Fibroblast of lung (primary cell): ENCODE measurements at regions not wholly inside any gene's neighbourhood (a gene's known extent, or its start where the extent isn't known, plus 50 kb on each side); places are given as distances from the start of the nearest gene placed in this dataset.

ENCODE experiments used
- DNase-seq, 2 donors: peaks; one replicate each; pipeline versions ENCODE4 v3.0.0 to v3.0.0-alpha.2; 2010; ENCODE audit warnings: low read depth in 2 of 2
- H2AFZ ChIP-seq: 2 replicates; pipeline ENCODE4 v1.5.1; 2012; ENCODE audit warnings: low read length, control low read depth, inconsistent platforms
- H3K27ac ChIP-seq: 2 replicates; pipeline ENCODE4 v1.5.1; 2011; ENCODE audit warnings: low read length, control low read depth; ENCODE audit not compliant: insufficient read depth
- H3K27me3 ChIP-seq: 2 replicates; pipeline ENCODE4 v1.5.1; 2011; ENCODE audit warnings: mild to moderate bottlenecking, low read length; ENCODE audit not compliant: control insufficient read depth, insufficient read depth
- H3K36me3 ChIP-seq: 2 replicates; pipeline ENCODE4 v1.5.1; 2011; ENCODE audit warnings: low read length; ENCODE audit not compliant: control insufficient read depth, insufficient read depth
- H3K4me1 ChIP-seq: 2 replicates; pipeline ENCODE4 v1.5.1; 2011; ENCODE audit warnings: low read length; ENCODE audit not compliant: control insufficient read depth, insufficient read depth; ENCODE audit errors: extremely low read depth
- H3K4me2 ChIP-seq: 2 replicates; pipeline ENCODE4 v1.5.1; 2011; ENCODE audit warnings: low read length, control low read depth; ENCODE audit not compliant: insufficient read depth; ENCODE audit errors: extremely low read depth
- H3K4me3 ChIP-seq, 4 experiments: fragments of 200-600 bp in 1 of 4; sonication (generic) in 1 of 4; replicated peaks in 1 of 4; 2 replicates each; pipeline ENCODE4 v1.5.1; 2011 to 2016; ENCODE audit warnings: low read length in 4 of 4, low read depth in 3 of 4, mild to moderate bottlenecking in 3 of 4, control low read depth in 2 of 4, inconsistent platforms in 1 of 4, mixed read lengths in 1 of 4; ENCODE audit not compliant: insufficient read depth in 1 of 4; ENCODE audit errors: control extremely low read depth in 1 of 4
- H3K79me2 ChIP-seq: 2 replicates; pipeline ENCODE4 v1.5.1; 2012; ENCODE audit warnings: mild to moderate bottlenecking, low read length, inconsistent platforms; ENCODE audit not compliant: control insufficient read depth, insufficient read depth
- H3K9ac ChIP-seq: 2 replicates; pipeline ENCODE4 v1.5.1; 2011; ENCODE audit warnings: mild to moderate bottlenecking, low read length, control low read depth; ENCODE audit not compliant: insufficient read depth
- H3K9me3 ChIP-seq: 2 replicates; pipeline ENCODE4 v1.5.1; 2012; ENCODE audit warnings: low read depth, low read length; ENCODE audit not compliant: control insufficient read depth, insufficient read depth
- H4K20me1 ChIP-seq: 2 replicates; pipeline ENCODE4 v1.5.1; 2011; ENCODE audit warnings: low read length; ENCODE audit not compliant: control insufficient read depth, insufficient read depth; ENCODE audit errors: extremely low read depth
- CTCF ChIP-seq, 2 donors: IDR thresholded peaks in 1 of 2; conservative IDR thresholded peaks in 1 of 2; 1 replicate in 1 of 2; 2 replicates in 1 of 2; pipeline ENCODE4 v1.5.1; 2011 to 2012; ENCODE audit warnings: low read length in 2 of 2, control low read depth in 1 of 2, inconsistent platforms in 1 of 2, low read depth in 1 of 2, mild to moderate bottlenecking in 1 of 2
- EZH2 ChIP-seq: IDR thresholded peaks from 2 replicates; pipeline ENCODE4 v1.5.1; 2012; ENCODE audit warnings: low read length, control low read depth, mild to moderate bottlenecking; ENCODE audit errors: missing control alignments

GRCh38 chr1:232378266-232379062, 251.5 kb downstream of the SIPA1L2 start:
- Histone ChIP-seq H3K27ac (no peak overlapping the region), H3K4me2 (no peak overlapping the region), H3K9me3 (no peaks in the 10 kb centered on the region), H3K4me3 (no peak overlapping the region), H3K4me1 (no peaks in the 10 kb centered on the region), H3K9ac (no peak overlapping the region), H3K79me2 (no peaks in the 10 kb centered on the region), H3K27me3 (no peaks in the 10 kb centered on the region), H4K20me1 (no peaks in the 10 kb centered on the region), H2AFZ (no peak overlapping the region), H3K36me3 (no peaks in the 10 kb centered on the region)
- no peak for DNase-seq
- no peak for TF ChIP-seq CTCF (conservative IDR thresholded peaks at IDR 0.05 in 1 of 2, IDR thresholded peaks at IDR 0.05 in 1 of 2; ENCODE audit: low read depth in 1 of 2, low read length in 2 of 2)

GRCh38 chr1:232377494-232377770, 252.5 kb downstream of the SIPA1L2 start:
- H3K36me3 ChIP-seq = no peaks in the 10 kb centered on the region
- no peak overlapping the region for H3K27ac ChIP-seq
- H3K79me2 ChIP-seq = no peaks in the 10 kb centered on the region
- H2AFZ ChIP-seq = no peak overlapping the region
- H3K9ac ChIP-seq = no peak overlapping the region
- H4K20me1 ChIP-seq = no peaks in the 10 kb centered on the region
- TF ChIP-seq EZH2 (no peak), CTCF (conservative IDR thresholded peaks at IDR 0.05 in 1 of 2, IDR thresholded peaks at IDR 0.05 in 1 of 2; ENCODE audit: low read depth in 1 of 2, low read length in 2 of 2) (no peak)
- no peaks in the 10 kb centered on the region for H3K4me1 ChIP-seq
- no peak overlapping the region for H3K4me2 ChIP-seq
- H3K27me3 ChIP-seq = no peaks in the 10 kb centered on the region
- H3K4me3 ChIP-seq = no peak overlapping the region
- peak; percentile 75 to 80 for DNase-seq
- H3K9me3 ChIP-seq = no peaks in the 10 kb centered on the region

- Histone ChIP-seq H3K27me3 (no peaks in the 10 kb centered on the region), H3K36me3 (no peaks in the 10 kb centered on the region), H3K79me2 (no peaks in the 10 kb centered on the region), H2AFZ (no peak overlapping the region), H3K27ac (no peak overlapping the region), H3K9me3 (no peaks in the 10 kb centered on the region), H4K20me1 (no peaks in the 10 kb centered on the region), H3K4me3 (no peak overlapping the region), H3K4me1 (no peaks in the 10 kb centered on the region), H3K4me2 (no peak overlapping the region), H3K9ac (no peak overlapping the region)
- DNase-seq = peak in 1 of 2 donors; percentile 2
- TF ChIP-seq CTCF (conservative IDR thresholded peaks at IDR 0.05 in 1 of 2, IDR thresholded peaks at IDR 0.05 in 1 of 2; ENCODE audit: low read depth in 1 of 2, low read length in 2 of 2) = no peak
- no peak for TF ChIP-seq EZH2
These were observed 253.1 kb downstream of the SIPA1L2 start for GRCh38 chr1:232376632-232377493.
